ENCODE measurements at regions not wholly inside any gene's neighbourhood (a gene's known extent, or its start where the extent isn't known, plus 50 kb on each side); places are given as distances from the start of the nearest gene placed in this dataset.

- H3K4ac ChIP-seq (ENCODE audit: low read depth in 1 of 2, low read length in 2 of 2): no peak overlapping the region
- H3K27me3 ChIP-seq (ENCODE audit: control insufficient read depth in 1 of 2, insufficient read depth in 1 of 2, low read length in 2 of 2): no peaks in the 10 kb centered on the region
- H4K8ac ChIP-seq (ENCODE audit: low read length): no peak overlapping the region
- H2BK15ac ChIP-seq (ENCODE audit: low read depth, poor library complexity, severe bottlenecking): no peak overlapping the region
- H2BK12ac ChIP-seq (ENCODE audit: low read length in 2 of 2): no peak overlapping the region
- no peaks in the 10 kb centered on the region for H3K36me3 ChIP-seq (ENCODE audit: control insufficient read depth in 1 of 2, insufficient read depth in 2 of 2, low read depth in 1 of 2, low read length in 2 of 2)
- H3K27ac ChIP-seq (ENCODE audit: low read length, poor library complexity, severe bottlenecking): no peak overlapping the region
- no peak overlapping the region for H3K4me3 ChIP-seq (ENCODE audit: insufficient read depth in 1 of 2, low read depth in 1 of 2, low read length in 2 of 2)
- no peak overlapping the region for H3K4me2 ChIP-seq (ENCODE audit: low read length, poor library complexity, severe bottlenecking)
- H4K91ac ChIP-seq (ENCODE audit: low read length): no peak overlapping the region
- peaks cover 10% of the 10 kb centered on the region for H3K9me3 ChIP-seq (ENCODE audit: control insufficient read depth, low read length)
- H3K23ac ChIP-seq (ENCODE audit: low read length in 2 of 2): no peak overlapping the region
- H3K14ac ChIP-seq (ENCODE audit: low read length in 2 of 2): no peak overlapping the region
- 92% methylated on average over 5 of the region's 7 CpGs for WGBS
- no peak overlapping the region for H3K9ac ChIP-seq (ENCODE audit: low read length)
- H2AFZ ChIP-seq (ENCODE audit: low read depth, low read length): no peak overlapping the region
- H2BK5ac ChIP-seq (ENCODE audit: low read depth, low read length, poor library complexity, severe bottlenecking): no peak overlapping the region
- H2BK120ac ChIP-seq (ENCODE audit: low read depth, low read length): no peak overlapping the region
- no peak overlapping the region for H2AK5ac ChIP-seq (ENCODE audit: low read length, severe bottlenecking)
- H3K4me1 ChIP-seq (ENCODE audit: control insufficient read depth, insufficient read depth, low read depth, low read length): peaks cover 2% of the 10 kb centered on the region
- DNase-seq: no peak
- no peaks in the 10 kb centered on the region for H3K79me1 ChIP-seq (replicated peaks; ENCODE audit: low read length, poor library complexity, severe bottlenecking)
- no peak overlapping the region for H3K18ac ChIP-seq (ENCODE audit: low read depth in 1 of 2, low read length in 2 of 2)
These were observed 648.1 kb downstream of the ACTL7B start for GRCh38 chr9:108207561-108208165.

DNA sequence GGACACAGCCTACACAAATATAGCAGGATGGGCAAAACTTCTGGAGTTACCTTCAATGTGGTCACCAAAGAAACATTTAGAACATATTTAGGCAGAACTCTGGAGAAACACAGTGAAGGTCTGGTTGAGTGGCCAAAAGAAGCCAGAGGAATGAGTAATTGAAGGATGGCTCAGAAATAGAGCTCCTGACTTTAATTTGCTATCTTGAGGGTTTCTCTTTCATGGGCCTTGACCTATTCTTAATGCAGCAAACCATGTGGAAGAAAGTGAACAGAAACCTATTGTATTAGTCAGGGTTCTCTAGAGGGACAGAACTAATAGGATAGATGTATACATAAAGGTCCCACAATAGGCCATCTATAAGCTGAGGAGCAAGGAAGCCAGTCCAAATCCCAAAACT, 650.5 kb downstream of the ACTL7B start:
- DNase-seq: no peak
- Histone ChIP-seq H3K4me1 (ENCODE audit: control insufficient read depth, insufficient read depth, low read depth, low read length) (peaks cover 2% of the 10 kb centered on the region), H3K14ac (ENCODE audit: low read length in 2 of 2) (no peak overlapping the region), H3K4me2 (ENCODE audit: low read length, poor library complexity, severe bottlenecking) (no peak overlapping the region), H4K8ac (ENCODE audit: low read length) (no peak overlapping the region), H3K18ac (ENCODE audit: low read depth in 1 of 2, low read length in 2 of 2) (no peak overlapping the region), H3K9me3 (ENCODE audit: control insufficient read depth, low read length) (peaks cover 12% of the 10 kb centered on the region), H3K27me3 (ENCODE audit: control insufficient read depth in 1 of 2, insufficient read depth in 1 of 2, low read length in 2 of 2) (no peaks in the 10 kb centered on the region), H4K91ac (ENCODE audit: low read length) (no peak overlapping the region), H2AK5ac (ENCODE audit: low read length, severe bottlenecking) (no peak overlapping the region), H3K27ac (ENCODE audit: low read length, poor library complexity, severe bottlenecking) (no peak overlapping the region), H3K79me1 (replicated peaks; ENCODE audit: low read length, poor library complexity, severe bottlenecking) (no peaks in the 10 kb centered on the region), H2BK12ac (ENCODE audit: low read length in 2 of 2) (no peak overlapping the region), H3K23ac (ENCODE audit: low read length in 2 of 2) (no peak overlapping the region), H3K4me3 (ENCODE audit: insufficient read depth in 1 of 2, low read depth in 1 of 2, low read length in 2 of 2) (no peak overlapping the region), H2BK15ac (ENCODE audit: low read depth, poor library complexity, severe bottlenecking) (no peak overlapping the region), H2BK120ac (ENCODE audit: low read depth, low read length) (no peak overlapping the region), H3K36me3 (ENCODE audit: control insufficient read depth in 1 of 2, insufficient read depth in 2 of 2, low read depth in 1 of 2, low read length in 2 of 2) (no peaks in the 10 kb centered on the region), H2BK5ac (ENCODE audit: low read depth, low read length, poor library complexity, severe bottlenecking) (no peak overlapping the region), H3K4ac (ENCODE audit: low read depth in 1 of 2, low read length in 2 of 2) (no peak overlapping the region), H3K9ac (ENCODE audit: low read length) (no peak overlapping the region), H2AFZ (ENCODE audit: low read depth, low read length) (no peak overlapping the region)

DNA sequence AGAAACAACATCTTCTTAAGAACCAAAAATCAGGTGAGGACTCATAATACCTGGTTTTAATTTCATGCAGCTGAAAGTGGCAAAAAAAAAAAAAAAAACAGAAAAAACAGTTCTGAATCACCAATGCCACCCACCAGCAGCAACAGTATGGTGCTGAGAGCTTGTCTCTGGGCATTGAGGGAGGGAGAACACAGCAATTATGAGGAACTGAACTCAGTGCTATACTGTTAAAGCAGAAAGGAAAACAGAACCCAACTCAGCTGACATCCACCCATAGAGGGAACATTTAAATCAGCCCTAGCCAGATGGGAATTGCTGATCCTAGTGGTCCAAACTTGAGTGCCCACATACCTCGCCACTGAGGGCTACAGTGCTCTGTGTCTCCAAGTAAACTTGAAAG, 657.9 kb downstream of the ACTL7B start:
- no peak for DNase-seq
- Histone ChIP-seq H2AFZ (ENCODE audit: low read depth, low read length) (no peak overlapping the region), H2BK15ac (ENCODE audit: low read depth, poor library complexity, severe bottlenecking) (no peak overlapping the region), H3K9me3 (ENCODE audit: control insufficient read depth, low read length) (peaks cover 16% of the 10 kb centered on the region), H2BK12ac (ENCODE audit: low read length in 2 of 2) (no peak overlapping the region), H3K4me1 (ENCODE audit: control insufficient read depth, insufficient read depth, low read depth, low read length) (no peaks in the 10 kb centered on the region), H3K4me2 (ENCODE audit: low read length, poor library complexity, severe bottlenecking) (no peak overlapping the region), H2BK5ac (ENCODE audit: low read depth, low read length, poor library complexity, severe bottlenecking) (no peak overlapping the region), H3K4ac (ENCODE audit: low read depth in 1 of 2, low read length in 2 of 2) (no peak overlapping the region), H2AK5ac (ENCODE audit: low read length, severe bottlenecking) (no peak overlapping the region), H3K14ac (ENCODE audit: low read length in 2 of 2) (no peak overlapping the region), H3K9ac (ENCODE audit: low read length) (no peak overlapping the region), H3K23ac (ENCODE audit: low read length in 2 of 2) (no peak overlapping the region), H3K36me3 (ENCODE audit: control insufficient read depth in 1 of 2, insufficient read depth in 2 of 2, low read depth in 1 of 2, low read length in 2 of 2) (no peaks in the 10 kb centered on the region), H3K4me3 (ENCODE audit: insufficient read depth in 1 of 2, low read depth in 1 of 2, low read length in 2 of 2) (no peak overlapping the region), H2BK120ac (ENCODE audit: low read depth, low read length) (no peak overlapping the region), H3K27me3 (ENCODE audit: control insufficient read depth in 1 of 2, insufficient read depth in 1 of 2, low read length in 2 of 2) (no peaks in the 10 kb centered on the region), H3K27ac (ENCODE audit: low read length, poor library complexity, severe bottlenecking) (no peak overlapping the region), H3K18ac (ENCODE audit: low read depth in 1 of 2, low read length in 2 of 2) (no peak overlapping the region), H3K79me1 (replicated peaks; ENCODE audit: low read length, poor library complexity, severe bottlenecking) (no peaks in the 10 kb centered on the region), H4K8ac (ENCODE audit: low read length) (no peak overlapping the region), H4K91ac (ENCODE audit: low read length) (no peak overlapping the region)
- 100% methylated on average over 1 of the region's 1 CpG for WGBS

GRCh38 chr9:108197008-108197365, 658.8 kb downstream of the ACTL7B start:
- Histone ChIP-seq H3K4ac (ENCODE audit: low read depth in 1 of 2, low read length in 2 of 2) (no peak overlapping the region), H3K4me1 (ENCODE audit: control insufficient read depth, insufficient read depth, low read depth, low read length) (no peaks in the 10 kb centered on the region)
- WGBS: 96% methylated on average over 1 of the region's 3 CpGs

More at GRCh38 chr9:108197008-108197365, 658.8 kb downstream of the ACTL7B start:
- H3K14ac ChIP-seq (ENCODE audit: low read length in 2 of 2): no peak overlapping the region
- no peak overlapping the region for H2BK12ac ChIP-seq (ENCODE audit: low read length in 2 of 2)
- H4K8ac ChIP-seq (ENCODE audit: low read length): no peak overlapping the region
- H3K9me3 ChIP-seq (ENCODE audit: control insufficient read depth, low read length): peaks cover 15% of the 10 kb centered on the region
- H4K91ac ChIP-seq (ENCODE audit: low read length): no peak overlapping the region
- no peak overlapping the region for H3K18ac ChIP-seq (ENCODE audit: low read depth in 1 of 2, low read length in 2 of 2)
- H3K4me2 ChIP-seq (ENCODE audit: low read length, poor library complexity, severe bottlenecking): no peak overlapping the region
- H3K9ac ChIP-seq (ENCODE audit: low read length): no peak overlapping the region
- no peaks in the 10 kb centered on the region for H3K79me1 ChIP-seq (replicated peaks; ENCODE audit: low read length, poor library complexity, severe bottlenecking)
- no peak overlapping the region for H2BK120ac ChIP-seq (ENCODE audit: low read depth, low read length)
- no peak overlapping the region for H2AK5ac ChIP-seq (ENCODE audit: low read length, severe bottlenecking)
- no peaks in the 10 kb centered on the region for H3K27me3 ChIP-seq (ENCODE audit: control insufficient read depth in 1 of 2, insufficient read depth in 1 of 2, low read length in 2 of 2)
- no peak overlapping the region for H2BK5ac ChIP-seq (ENCODE audit: low read depth, low read length, poor library complexity, severe bottlenecking)
- H2BK15ac ChIP-seq (ENCODE audit: low read depth, poor library complexity, severe bottlenecking): no peak overlapping the region
- DNase-seq: no peak
- no peak overlapping the region for H2AFZ ChIP-seq (ENCODE audit: low read depth, low read length)
- no peak overlapping the region for H3K23ac ChIP-seq (ENCODE audit: low read length in 2 of 2)
- no peaks in the 10 kb centered on the region for H3K36me3 ChIP-seq (ENCODE audit: control insufficient read depth in 1 of 2, insufficient read depth in 2 of 2, low read depth in 1 of 2, low read length in 2 of 2)
- H3K4me3 ChIP-seq (ENCODE audit: insufficient read depth in 1 of 2, low read depth in 1 of 2, low read length in 2 of 2): no peak overlapping the region
- no peak overlapping the region for H3K27ac ChIP-seq (ENCODE audit: low read length, poor library complexity, severe bottlenecking)
